IPS DF 4.7 (cell line): ENCODE measurements at regions not wholly inside any gene's neighbourhood (a gene's known extent, or its start where the extent isn't known, plus 50 kb on each side); places are given as distances from the start of the nearest gene placed in this dataset.
"Not testable (repeated sequence)": the region's sequence is repeated elsewhere in the genome, so short reads cannot be mapped to it uniquely, and the experiment has no call there.

Experiments
- DNase-seq: peaks from one replicate; pipeline ENCODE4 v3.0.0-alpha.2; 2013; ENCODE audit warnings: low spot score; ENCODE audit errors: extremely low read depth

GRCh38 chr3:10625323-10625722, 119.9 kb upstream of the ATP2B2 start:
- no peak for DNase-seq

- no peak for DNase-seq
Observed at GRCh38 chr3:10627884-10628572, 122.6 kb upstream of the ATP2B2 start.

GRCh38 chr3:10628891-10629670, 123.7 kb upstream of the ATP2B2 start:
- no peak for DNase-seq

- DNase-seq = no peak
Observed at GRCh38 chr3:10629671-10630040, 124.3 kb upstream of the ATP2B2 start.

- DNase-seq = no peak
Observed at GRCh38 chr3:10631224-10631623, 125.8 kb upstream of the ATP2B2 start.

- no peak for DNase-seq
Observed at GRCh38 chr3:10632125-10632524, 126.7 kb upstream of the ATP2B2 start.

- no peak for DNase-seq
Observed at GRCh38 chr3:10632741-10633140, 127.4 kb upstream of the ATP2B2 start.

- no peak for DNase-seq
Observed at GRCh38 chr3:10635446-10636076, 130.2 kb upstream of the ATP2B2 start.

- DNase-seq = no peak
Observed at GRCh38 chr3:10637342-10637741, 132.0 kb upstream of the ATP2B2 start.

GRCh38 chr3:10638466-10638865, 133.1 kb upstream of the ATP2B2 start:
- DNase-seq = no peak

- DNase-seq = no peak
Observed at GRCh38 chr3:10641760-10642159, 136.4 kb upstream of the ATP2B2 start.

GRCh38 chr3:10644189-10644588, 138.8 kb upstream of the ATP2B2 start:
- no peak for DNase-seq

GRCh38 chr3:10645800-10646199, 140.4 kb upstream of the ATP2B2 start:
- DNase-seq = no peak

- DNase-seq = no peak
Observed at GRCh38 chr3:10646531-10647335, 141.3 kb upstream of the ATP2B2 start.

- DNase-seq = no peak
Observed at GRCh38 chr3:10647376-10647775, 142.0 kb upstream of the ATP2B2 start.

GRCh38 chr3:10648181-10648580, 142.8 kb upstream of the ATP2B2 start:
- DNase-seq = no peak

- not testable (repeated sequence) for DNase-seq
Observed at GRCh38 chr3:10649463-10649862, 144.1 kb upstream of the ATP2B2 start.

GRCh38 chr3:10651506-10651905, 146.1 kb upstream of the ATP2B2 start:
- no peak for DNase-seq

- DNase-seq = no peak
Observed at GRCh38 chr3:10653241-10653640, 147.9 kb upstream of the ATP2B2 start.

GRCh38 chr3:10653866-10654611, 148.7 kb upstream of the ATP2B2 start:
- DNase-seq = no peak

- no peak for DNase-seq
Observed at GRCh38 chr3:10655105-10655504, 149.7 kb upstream of the ATP2B2 start.
